SW 1271 (cell line): ENCODE measurements at regions not wholly inside any gene's neighbourhood (a gene's known extent, or its start where the extent isn't known, plus 50 kb on each side); places are given as distances from the start of the nearest gene placed in this dataset.

ENCODE experiments used
- DNase-seq, 2 experiments: peaks; one replicate each; lab custom pipeline; 2025; lab: John Stamatoyannopoulos, UW

DNA sequence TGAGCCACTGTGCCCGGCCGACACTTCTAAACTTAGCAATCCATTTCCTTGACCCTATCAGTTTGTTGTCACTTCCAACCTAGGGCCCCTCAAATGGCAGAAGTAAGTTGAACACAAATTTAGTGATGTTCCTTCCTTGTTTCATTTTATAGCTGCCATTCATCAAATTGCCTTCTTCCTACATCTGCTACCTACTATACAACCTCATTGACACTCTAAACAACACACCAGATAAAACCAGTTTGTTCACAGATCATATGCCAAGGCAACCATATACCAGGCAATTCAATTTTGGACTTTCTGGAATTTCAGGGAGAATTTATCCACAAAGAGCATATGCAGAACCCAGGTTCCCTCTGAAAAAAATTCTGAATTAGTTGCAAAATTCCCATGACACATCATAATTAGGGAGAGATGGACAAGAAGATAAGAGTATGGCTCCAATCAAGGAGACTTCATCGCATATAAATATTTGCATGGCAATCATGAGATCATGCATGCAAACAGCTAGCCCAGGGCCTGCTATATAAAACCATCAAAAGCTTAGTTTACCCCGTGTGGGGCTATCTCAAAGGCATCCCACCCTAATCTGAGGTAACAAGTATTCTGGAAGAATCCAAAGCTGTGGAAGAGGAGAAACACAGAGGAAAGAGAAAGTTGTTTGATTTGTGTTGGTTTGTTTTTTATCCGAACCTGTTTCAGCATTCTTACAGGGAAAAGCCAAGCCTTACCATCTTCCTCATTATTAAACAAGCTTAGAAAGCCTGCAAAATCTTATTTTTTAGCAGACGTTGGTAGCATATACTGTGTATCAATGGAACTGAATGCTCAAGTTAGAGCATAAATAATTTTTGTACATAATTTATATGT lies 132.8 kb upstream of the TNFAIP3 start:
- DNase-seq, result no peak

- DNase-seq, result no peak
Observed at GRCh38 chr6:137734875-137735182, 132.2 kb upstream of the TNFAIP3 start.

DNA sequence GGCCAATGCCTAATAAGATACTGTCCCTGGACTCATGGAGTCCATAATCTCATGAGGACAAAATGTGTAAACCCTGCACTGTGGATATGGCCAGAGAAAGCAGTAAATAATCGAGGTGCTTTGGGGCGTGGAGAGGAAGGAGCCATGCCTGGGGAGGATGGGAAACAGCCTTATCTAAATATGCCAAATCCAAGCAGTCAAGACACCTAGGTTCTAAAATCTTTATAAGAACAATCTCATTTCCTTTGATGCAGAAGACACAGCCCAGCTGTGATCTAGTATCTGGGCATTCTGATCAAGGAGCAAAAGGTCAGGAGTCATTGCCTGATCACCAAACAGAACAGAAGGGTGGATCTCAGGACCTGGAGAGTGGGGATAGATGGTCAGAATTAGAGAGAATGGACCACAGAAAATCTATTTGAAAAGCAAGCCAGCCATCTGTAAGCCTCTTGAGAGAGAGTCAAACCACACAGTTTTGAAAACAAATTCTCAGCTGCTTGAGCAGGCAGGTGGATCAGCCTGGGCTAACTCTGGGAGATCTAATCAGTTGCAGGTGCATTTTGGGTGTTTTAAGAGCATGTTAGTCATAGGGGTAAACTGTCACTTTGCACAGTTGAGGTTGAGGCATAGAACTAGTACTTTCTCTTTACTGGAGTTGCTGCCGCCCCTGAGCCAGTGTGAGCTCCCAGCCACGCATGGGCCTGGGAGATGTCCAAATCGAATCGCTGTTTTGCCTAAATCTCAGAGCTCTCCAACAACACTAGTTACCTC lies 130.8 kb upstream of the TNFAIP3 start:
- DNase-seq, result no peak

DNA sequence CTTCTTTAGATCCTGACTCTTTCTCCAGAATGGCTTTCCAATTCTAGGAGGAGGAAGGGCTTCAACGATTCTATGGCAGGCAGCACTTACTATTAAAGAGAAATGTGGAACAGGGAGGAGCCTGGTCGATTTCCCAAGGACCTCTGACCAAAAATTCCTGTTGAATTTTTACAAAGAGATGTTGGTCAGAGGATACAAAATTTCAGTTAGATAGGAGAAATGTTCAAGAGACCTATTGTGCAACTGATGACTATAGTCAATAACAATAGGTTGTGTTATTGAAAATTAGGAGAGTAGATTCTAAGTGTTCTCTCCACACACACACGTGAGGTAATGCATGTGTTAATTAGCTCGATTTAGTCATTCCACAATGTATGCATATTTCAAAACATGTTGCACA lies 130.1 kb upstream of the TNFAIP3 start:
- no peak for DNase-seq

DNA sequence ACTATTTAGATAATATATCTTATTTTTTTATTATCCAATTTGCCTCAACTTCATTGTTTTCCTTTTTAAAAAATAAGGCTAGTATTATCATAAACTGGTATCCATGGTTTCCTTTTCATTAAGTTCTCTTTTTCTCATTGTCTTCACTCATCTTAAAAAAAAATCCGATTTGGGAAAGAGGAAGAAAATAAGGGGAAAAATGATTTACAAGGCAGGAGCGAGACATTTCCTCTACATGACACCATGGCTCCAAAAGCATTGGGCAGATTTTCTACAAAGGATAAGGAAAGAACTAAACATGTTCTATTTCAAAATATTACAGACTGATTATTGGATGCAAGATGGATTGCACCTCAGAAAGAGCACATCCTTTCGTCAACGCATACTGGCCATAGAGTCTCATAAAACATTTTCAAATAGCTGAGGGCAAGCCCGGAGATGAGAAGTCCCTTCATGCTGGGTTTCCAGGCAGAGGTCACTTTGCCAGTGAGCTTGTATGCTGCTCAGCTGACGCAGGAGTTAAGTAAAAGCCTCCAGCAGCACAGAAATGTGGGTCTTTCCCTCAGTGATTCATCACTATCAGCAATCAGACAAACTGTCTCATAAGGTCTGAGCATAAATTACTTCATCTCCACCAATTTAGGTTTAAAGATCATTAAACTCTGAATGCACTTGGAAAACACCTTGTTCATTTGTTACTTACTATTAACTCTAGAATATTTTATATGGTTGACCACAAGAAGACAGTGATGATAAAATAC lies 129.0 kb upstream of the TNFAIP3 start:
- DNase-seq, result no peak

DNA sequence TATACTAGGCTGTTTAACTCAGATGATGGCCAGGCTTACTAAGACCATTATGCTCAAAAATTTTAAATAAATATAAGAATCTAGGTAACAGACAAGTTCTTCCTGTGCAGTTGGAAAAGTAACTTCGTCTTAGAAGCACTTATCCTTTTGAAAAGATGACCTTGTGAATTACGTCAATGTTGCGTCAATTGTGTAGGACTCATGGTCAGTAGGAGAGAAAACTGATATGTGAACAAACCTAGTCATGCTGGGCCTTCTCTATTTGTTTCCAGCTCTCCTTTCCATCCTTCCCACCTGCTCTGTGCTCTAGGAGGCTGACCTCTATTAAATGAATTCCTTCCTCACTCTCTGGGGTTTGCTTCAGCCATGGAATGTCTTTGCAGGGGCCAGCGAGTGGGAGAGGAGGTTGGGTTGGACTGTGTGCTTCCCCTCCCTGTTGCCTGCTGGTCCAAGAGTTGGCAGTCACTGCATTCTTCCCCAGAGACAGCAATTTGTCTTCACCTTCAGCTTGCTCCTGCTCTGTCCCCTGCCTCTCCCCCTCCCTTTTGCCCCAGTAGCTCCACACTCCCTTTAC lies 128.0 kb upstream of the TNFAIP3 start:
- no peak for DNase-seq

DNA sequence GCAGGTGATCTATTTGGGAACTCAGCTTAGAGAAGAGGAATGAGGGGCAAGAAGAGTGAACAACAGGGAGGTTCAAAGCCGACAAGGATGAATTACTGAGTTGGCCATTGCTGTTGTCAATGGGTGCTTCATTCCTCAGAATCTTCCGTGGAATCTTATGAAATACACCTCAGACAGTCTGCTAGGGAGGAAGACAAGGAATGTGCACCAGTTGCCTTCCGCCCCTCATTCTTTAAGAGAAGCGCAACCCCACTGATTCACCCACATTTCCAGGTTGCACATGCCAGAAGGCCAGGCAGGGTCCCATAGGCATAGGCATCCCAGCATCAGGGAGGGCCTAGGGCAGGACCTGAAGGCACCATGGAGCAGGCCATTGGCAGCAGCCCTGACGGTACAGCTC lies 127.5 kb upstream of the TNFAIP3 start:
- DNase-seq, result no peak

DNA sequence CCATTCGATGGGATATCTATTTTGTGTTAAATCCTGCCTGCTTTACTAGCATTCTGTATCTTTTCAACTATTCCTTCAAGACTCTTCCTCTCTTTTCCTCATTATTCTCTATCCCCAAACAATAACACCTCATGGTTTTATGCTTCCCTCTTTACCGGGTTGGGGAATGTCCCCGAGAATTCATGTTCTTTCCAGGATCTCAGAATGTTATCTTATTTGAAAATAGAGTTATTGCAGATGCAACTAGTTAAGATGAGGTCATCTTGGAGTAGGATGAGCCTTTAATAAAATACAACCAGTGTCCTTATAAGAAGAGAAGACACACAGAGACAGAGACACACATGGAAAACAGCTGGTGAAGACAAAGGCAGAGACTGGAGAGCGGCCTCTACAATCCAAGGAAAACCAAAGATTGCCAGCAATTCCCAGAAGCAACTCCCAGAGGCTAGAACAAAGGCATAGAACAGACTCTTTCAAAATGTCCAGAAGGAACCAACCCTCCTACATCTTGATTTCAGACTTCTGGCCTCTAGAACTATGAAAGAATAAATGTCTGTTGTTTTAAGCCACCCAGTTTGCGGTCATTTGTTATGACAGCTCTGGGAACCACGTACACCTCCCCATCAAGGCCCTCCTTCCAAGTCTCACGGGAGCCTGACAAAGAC lies 126.8 kb upstream of the TNFAIP3 start:
- DNase-seq, result no peak

DNA sequence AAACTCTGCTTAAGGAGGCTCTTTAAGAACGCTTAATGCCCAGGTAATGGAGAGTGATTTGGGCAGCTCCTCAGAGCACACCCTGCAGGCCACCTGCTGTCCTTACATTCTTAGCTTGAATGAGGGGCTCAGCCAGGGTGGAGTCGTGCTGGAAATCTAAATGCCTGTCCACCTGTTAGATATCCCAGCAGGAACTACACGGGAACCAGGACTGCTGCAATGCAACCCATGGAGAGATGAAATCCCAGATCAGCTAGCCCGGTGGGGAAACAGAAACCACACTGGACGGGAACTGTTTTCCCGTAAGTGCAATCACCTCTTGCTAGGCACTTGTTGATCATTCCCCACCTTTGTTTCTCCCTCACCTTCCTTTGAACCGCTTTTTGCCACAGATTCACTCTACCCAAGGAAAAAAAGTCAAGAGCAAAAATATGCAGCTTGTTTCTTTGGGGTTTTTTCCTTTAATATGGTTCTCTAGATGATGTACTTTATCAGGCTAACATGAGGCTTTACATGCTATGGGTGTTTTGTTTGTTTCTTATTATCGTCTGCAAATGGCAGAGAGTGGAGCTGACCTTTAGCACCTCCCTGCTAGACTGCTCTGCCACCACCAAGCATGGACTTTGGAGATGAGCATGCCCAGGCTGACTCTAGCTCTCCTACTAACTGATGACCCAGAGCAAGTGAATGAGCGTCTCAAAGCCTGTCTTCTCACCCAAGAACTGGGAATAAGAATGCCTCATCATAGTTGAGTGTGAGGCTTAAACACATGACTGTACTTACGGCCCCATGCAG lies 125.9 kb upstream of the TNFAIP3 start:
- no peak for DNase-seq

GRCh38 chr6:137743493-137743892 lies 123.6 kb upstream of the TNFAIP3 start:
- no peak for DNase-seq

GRCh38 chr6:137744877-137745276 lies 122.2 kb upstream of the TNFAIP3 start:
- no peak for DNase-seq

DNA sequence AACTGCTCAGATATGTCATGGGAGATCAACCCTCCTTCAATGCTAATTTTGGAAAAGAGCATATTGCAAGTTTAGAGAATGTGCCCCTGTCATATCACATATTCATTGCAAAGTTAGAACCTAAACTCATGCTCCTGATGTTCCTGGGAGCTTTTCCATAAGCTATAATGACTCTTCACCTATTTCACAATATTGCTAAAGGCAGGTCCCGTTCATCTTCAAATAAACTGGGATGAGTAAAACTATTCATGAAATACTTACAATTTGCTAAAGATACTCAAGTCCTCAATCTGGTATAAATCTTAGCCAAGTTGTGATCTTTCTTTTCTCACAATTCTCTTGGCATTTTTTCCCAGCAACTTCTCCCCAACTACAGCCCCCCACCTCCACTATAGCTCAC lies 121.7 kb upstream of the TNFAIP3 start:
- no peak for DNase-seq

DNA sequence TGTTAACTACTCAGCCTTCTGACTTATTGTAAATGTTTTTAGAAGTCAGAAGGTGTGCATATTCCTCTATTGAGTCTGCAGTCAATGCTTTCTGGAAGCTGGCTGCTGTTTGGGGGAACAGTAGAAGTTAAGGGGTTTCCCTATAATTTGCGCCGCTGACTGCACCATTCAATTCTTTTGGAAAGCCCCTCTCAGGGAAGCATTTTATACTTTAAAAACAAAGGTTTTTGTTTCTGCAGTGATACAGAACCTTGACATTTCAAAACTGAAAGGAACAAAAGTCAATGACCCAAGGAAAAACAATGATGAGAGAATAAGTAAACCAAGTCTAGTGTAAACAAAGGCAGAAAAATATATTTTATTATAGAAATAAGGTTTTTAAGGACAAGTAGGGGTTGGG lies 120.8 kb upstream of the TNFAIP3 start:
- DNase-seq, result no peak

DNA sequence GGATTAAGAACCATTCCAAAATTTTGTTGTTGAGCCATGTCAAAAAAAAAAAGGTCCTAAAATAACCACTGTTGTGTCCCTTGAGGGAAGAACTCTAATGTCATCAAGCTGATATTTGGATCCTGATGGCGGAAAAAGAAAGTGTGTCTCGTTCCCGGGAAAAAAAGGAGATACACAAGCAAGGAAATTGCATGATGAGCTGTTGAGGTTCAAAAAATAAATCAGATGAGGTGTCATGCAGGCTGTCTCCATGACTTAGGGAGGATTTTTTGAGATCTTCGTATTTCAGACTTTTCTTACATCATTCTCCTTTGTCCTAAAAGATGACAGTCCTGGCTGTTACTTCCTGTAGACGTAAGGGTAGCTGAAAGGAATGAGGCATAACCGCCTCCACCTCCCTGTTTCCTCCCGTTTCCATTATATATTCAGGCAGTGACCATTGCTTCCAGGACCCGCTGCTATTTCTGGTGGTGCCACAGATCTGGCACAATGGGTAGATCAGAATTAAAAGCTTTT lies 117.3 kb upstream of the TNFAIP3 start:
- no peak for DNase-seq

GRCh38 chr6:137750297-137750696 lies 116.8 kb upstream of the TNFAIP3 start:
- no peak for DNase-seq

DNA sequence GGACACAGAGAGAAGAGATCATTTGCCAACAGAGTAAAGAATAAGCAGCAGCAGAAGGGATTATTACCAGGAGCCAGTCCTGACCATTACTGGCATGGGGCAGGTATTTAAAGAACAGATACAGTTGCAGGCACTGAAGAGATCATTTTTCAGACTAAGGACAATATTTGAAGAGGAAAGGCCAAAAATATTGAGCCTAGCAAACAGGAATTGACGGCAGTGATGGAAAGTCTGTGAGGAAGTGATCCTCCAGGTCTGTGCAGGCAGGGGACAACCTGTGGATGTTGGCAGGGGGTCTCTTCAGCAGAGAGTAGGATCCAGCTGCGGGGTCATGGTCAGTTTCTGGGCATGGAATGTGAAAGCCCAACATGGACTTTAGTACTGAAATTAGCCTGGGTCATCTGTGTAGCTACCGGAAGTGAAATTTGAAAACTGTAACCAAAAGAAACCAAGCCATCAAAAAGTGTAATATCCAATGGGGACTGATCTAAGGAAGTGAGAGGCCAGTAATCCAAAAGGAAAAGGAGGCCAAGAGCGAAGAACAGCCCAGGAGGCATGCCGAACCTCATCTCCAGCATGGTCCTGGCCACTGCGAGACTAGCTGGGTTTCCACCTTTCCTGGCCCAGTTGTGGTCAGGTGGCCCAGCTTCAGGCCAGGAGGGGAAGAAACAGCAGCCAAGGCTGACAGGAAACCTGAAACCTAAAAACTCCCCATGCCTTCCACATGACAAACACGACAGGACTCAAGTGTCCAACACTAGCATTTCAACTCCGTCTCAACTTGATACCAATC lies 115.1 kb upstream of the TNFAIP3 start:
- no peak for DNase-seq

GRCh38 chr6:137754366-137754765 lies 112.7 kb upstream of the TNFAIP3 start:
- DNase-seq, result no peak

- no peak for DNase-seq
Observed at GRCh38 chr6:137754866-137755265, 112.2 kb upstream of the TNFAIP3 start.

GRCh38 chr6:137755284-137755683 lies 111.8 kb upstream of the TNFAIP3 start:
- no peak for DNase-seq

GRCh38 chr6:137756788-137757187 lies 110.3 kb upstream of the TNFAIP3 start:
- no peak for DNase-seq
